HCT116 (cell line): ENCODE measurements at regions not wholly inside any gene's neighbourhood (a gene's known extent, or its start where the extent isn't known, plus 50 kb on each side); places are given as distances from the start of the nearest gene placed in this dataset.

ENCODE experiments used
- ATAC-seq: fragments of 200-7000 bp; cut with Tn5 transposase; 2 replicates; pipeline ENCODE4 v1.9.1; 2020; ENCODE audit warnings: mild to moderate bottlenecking, moderate library complexity
- BruUV-seq: library from RNA; stranded (reverse); fragments of 400-500 nt; replicated peaks from 2 replicates; lab custom pipeline; 2021; lab: Mats Ljungman, UMichigan
- CTCF ChIA-PET: fragments of 300-600 bp; sonication (Branson Sonifier 250); formaldehyde crosslinking; loops from one replicate; lab custom pipeline; 2021; ENCODE audit warnings: antibody characterized with exemption; lab: Charles Lee
- POLR2A ChIA-PET: fragments of 300-600, 350-600 bp; sonication (Branson Sonifier 250); formaldehyde crosslinking; loops from one replicate; lab custom pipeline; 2021; ENCODE audit warnings: antibody characterized with exemption; lab: Charles Lee
- RAD21 ChIA-PET, 2 experiments: fragments of 300-600 bp; sonication (Branson Sonifier 250); formaldehyde crosslinking; loops; one replicate each; lab custom pipeline; 2023; ENCODE audit warnings: low total read pairs in 2 of 2; ENCODE audit not compliant: uncharacterized antibody in 2 of 2, unreplicated experiment in 2 of 2, low non-redundant PET in 1 of 2; lab: Charles Lee
- DNase-seq: peaks from one replicate; pipeline ENCODE4 v3.0.0-alpha.2; 2010; ENCODE audit warnings: low read depth, low spot score
- H2AFZ ChIP-seq: fragments of 200-600 bp; shearing (Covaris generic), sonication (generic); 2 replicates; pipeline ENCODE4 v1.6.1; 2017; ENCODE audit warnings: low read depth, mixed run types, mixed read lengths, antibody characterized with exemption, low read length; ENCODE audit not compliant: poor library complexity, severe bottlenecking
- H3K27ac ChIP-seq: 2 replicates; pipeline ENCODE4 v1.5.1; 2012; ENCODE audit warnings: low read depth, low read length
- H3K27me3 ChIP-seq: fragments of 200-600 bp; sonication (generic); 2 replicates; pipeline ENCODE4 v1.6.1; 2016; ENCODE audit warnings: mixed run types, low read length, mixed read lengths; ENCODE audit not compliant: insufficient read depth
- H3K36me3 ChIP-seq, 2 experiments: fragments of 200-500 bp in 1 of 2; fragments of 200-600 bp in 1 of 2; sonication (Bioruptor generic) in 1 of 2; sonication (generic) in 1 of 2; 2 replicates each; pipeline versions ENCODE4 v1.5.1 to v1.6.1; 2014 to 2016; ENCODE audit warnings: low read length in 2 of 2, inconsistent platforms in 1 of 2, mixed read lengths in 1 of 2, mixed run types in 1 of 2; ENCODE audit not compliant: insufficient read depth in 2 of 2, control insufficient read depth in 1 of 2
- H3K4me1 ChIP-seq, 2 experiments: fragments of 200-600 bp in 1 of 2; sonication (generic) in 1 of 2; 2 replicates each; pipeline versions ENCODE4 v1.5.1 to v1.6.1; 2012 to 2017; ENCODE audit warnings: low read length in 2 of 2, inconsistent platforms in 1 of 2, mild to moderate bottlenecking in 1 of 2, mixed read lengths in 1 of 2, mixed run types in 1 of 2, moderate library complexity in 1 of 2; ENCODE audit not compliant: insufficient read depth in 2 of 2, control insufficient read depth in 1 of 2
- H3K4me2 ChIP-seq: fragments of 200-600 bp; sonication (generic); 2 replicates; pipeline ENCODE4 v1.6.1; 2017; ENCODE audit warnings: mixed run types, low read length, mixed read lengths
- H3K4me3 ChIP-seq, 2 experiments: fragments of 200-600 bp in 1 of 2; sonication (generic) in 1 of 2; replicated peaks in 1 of 2; 2 replicates each; pipeline ENCODE4 v1.5.1; 2011 to 2016; ENCODE audit warnings: low read length in 2 of 2, control low read depth in 1 of 2, low read depth in 1 of 2, mild to moderate bottlenecking in 1 of 2, mixed read lengths in 1 of 2, mixed run types in 1 of 2
- H3K79me2 ChIP-seq: fragments of 200-600 bp; sonication (generic); 2 replicates; pipeline ENCODE4 v1.6.1; 2017; ENCODE audit warnings: mild to moderate bottlenecking, mixed run types, low read length, moderate library complexity, mixed read lengths; ENCODE audit not compliant: insufficient read depth
- H3K9ac ChIP-seq: fragments of 200-600 bp; sonication (generic); 2 replicates; pipeline ENCODE4 v1.6.1; 2016; ENCODE audit warnings: low read length, mixed read lengths
- H3K9me2 ChIP-seq: fragments of 200-600 bp; sonication (generic), shearing (Covaris generic); 2 replicates; pipeline ENCODE4 v1.6.1; 2017; ENCODE audit warnings: mixed run types, mild to moderate bottlenecking, moderate library complexity; ENCODE audit not compliant: insufficient read depth
- H3K9me3 ChIP-seq, 2 experiments: fragments of 200-500 bp in 1 of 2; fragments of 200-600 bp in 1 of 2; sonication (Bioruptor generic) in 1 of 2; sonication (generic) in 1 of 2; 2 replicates each; pipeline ENCODE4 v1.6.1; 2014 to 2017; ENCODE audit warnings: low read length in 2 of 2, mixed read lengths in 2 of 2, inconsistent platforms in 1 of 2, low read depth in 1 of 2, mild to moderate bottlenecking in 1 of 2, mixed run types in 1 of 2, moderate library complexity in 1 of 2; ENCODE audit not compliant: control insufficient read depth in 1 of 2, insufficient read depth in 1 of 2
- H4K20me1 ChIP-seq: fragments of 200-600 bp; sonication (generic), shearing (Covaris generic); 2 replicates; pipeline ENCODE4 v1.6.1; 2017; ENCODE audit warnings: mixed run types, mild to moderate bottlenecking, moderate library complexity; ENCODE audit not compliant: insufficient read depth
- ATF3 ChIP-seq: IDR thresholded peaks from 2 replicates; pipeline ENCODE4 v1.6.1; 2012
- CBX3 ChIP-seq: IDR thresholded peaks from 2 replicates; pipeline ENCODE4 v1.6.1; 2012; ENCODE audit warnings: low read depth
- CEBPB ChIP-seq: IDR thresholded peaks from 2 replicates; pipeline ENCODE4 v1.6.1; 2012; ENCODE audit warnings: low read depth
- EGR1 ChIP-seq: IDR thresholded peaks from 2 replicates; pipeline ENCODE4 v1.6.1; 2012; ENCODE audit warnings: low read depth
- POLR2AphosphoS5 ChIP-seq: IDR thresholded peaks from 2 replicates; pipeline ENCODE4 v1.6.1; 2011; ENCODE audit warnings: mild to moderate bottlenecking, low read depth, low read length, moderate library complexity
- REST ChIP-seq: IDR thresholded peaks from 2 replicates; pipeline ENCODE4 v1.6.1; 2012; ENCODE audit warnings: low read depth
- SP1 ChIP-seq: IDR thresholded peaks from 2 replicates; pipeline ENCODE4 v1.6.1; 2012; ENCODE audit warnings: low read depth
- SRF ChIP-seq: IDR thresholded peaks from 2 replicates; pipeline ENCODE4 v1.6.1; 2012; ENCODE audit warnings: low read depth
- intact Hi-C: fragments of 100-400 bp; cut with micrococcal nuclease; formaldehyde crosslinking; loops from 2 replicates; pipeline ENCODE4 v1.10.0; 2022

- ATAC-seq, result no peak
- no TSS peak for BruUV-seq
- RAD21 ChIA-PET, result no interaction called here
Measured at GRCh38 chr13:99704390-99704789, 203.1 kb downstream of the TM9SF2 start.

GRCh38 chr13:99703908-99704307, 202.6 kb downstream of the TM9SF2 start:
- TF ChIP-seq REST, result no peak
- no peak for TF ChIP-seq POLR2AphosphoS5
- no peak for TF ChIP-seq EGR1
- no peak for TF ChIP-seq CEBPB
- no peak for TF ChIP-seq SP1
- no peak for TF ChIP-seq CBX3
- ChIA-PET CTCF (no interaction called here), RAD21 (no interaction called here), POLR2A (no interaction called here)
- DNase-seq (no peak), ATAC-seq (no peak)
- Histone ChIP-seq H3K4me3 (no peak overlapping the region), H3K79me2 (no peaks in the 10 kb centered on the region), H2AFZ (no peak overlapping the region), H3K9me3 (no peaks in the 10 kb centered on the region), H3K27ac (no peak overlapping the region), H3K4me1 (no peaks in the 10 kb centered on the region), H3K9ac (no peak overlapping the region), H3K9me2 (no peaks in the 10 kb centered on the region), H3K27me3 (no peaks in the 10 kb centered on the region), H4K20me1 (no peaks in the 10 kb centered on the region), H3K36me3 (no peaks in the 10 kb centered on the region), H3K4me2 (no peak overlapping the region)
- no TSS peak for BruUV-seq
- intact Hi-C loops, result no loop called here

More at GRCh38 chr13:99704390-99704789, 203.1 kb downstream of the TM9SF2 start:
- no peaks in the 10 kb centered on the region for H4K20me1 ChIP-seq
- H3K4me3 ChIP-seq, result no peak overlapping the region
- ChIA-PET POLR2A (no interaction called here), CTCF (no interaction called here)
- H2AFZ ChIP-seq, result no peak overlapping the region
- no peaks in the 10 kb centered on the region for H3K9me3 ChIP-seq
- DNase-seq, result no peak
- no peak overlapping the region for H3K9ac ChIP-seq
- no peak overlapping the region for H3K27ac ChIP-seq
- no peaks in the 10 kb centered on the region for H3K79me2 ChIP-seq
- H3K27me3 ChIP-seq, result no peaks in the 10 kb centered on the region
- H3K4me2 ChIP-seq, result no peak overlapping the region
- no peaks in the 10 kb centered on the region for H3K4me1 ChIP-seq
- H3K36me3 ChIP-seq, result no peaks in the 10 kb centered on the region
- intact Hi-C loops, result no loop called here
- TF ChIP-seq CBX3 (no peak), ATF3 (no peak), CEBPB (no peak), SRF (no peak)
- no peaks in the 10 kb centered on the region for H3K9me2 ChIP-seq
